Gastroesophageal sphincter (tissue), 4 donors: ENCODE measurements at regions not wholly inside any gene's neighbourhood (a gene's known extent, or its start where the extent isn't known, plus 50 kb on each side); places are given as distances from the start of the nearest gene placed in this dataset.

Source experiments
- ATAC-seq: fragments of 150-250 bp; one replicate; pipeline ENCODE4 v1.9.1; 2016; ENCODE audit warnings: mild to moderate bottlenecking, moderate library complexity
- H3K27ac ChIP-seq, 4 donors: fragments of 200-600 bp; sonication (generic) in 3 of 4; 1 replicate in 3 of 4; 2 replicates in 1 of 4; pipeline ENCODE4 v1.5.1; 2016 to 2019
- H3K27me3 ChIP-seq: fragments of 200-600 bp; sonication (generic); one replicate; pipeline ENCODE4 v1.5.1; 2019
- H3K36me3 ChIP-seq, 2 donors: fragments of 200-600 bp; sonication (generic); one replicate each; pipeline ENCODE4 v1.5.1; 2019; ENCODE audit warnings: control low read depth in 1 of 2
- H3K4me1 ChIP-seq, 3 donors: fragments of 200-600 bp; sonication (generic); 1 replicate in 2 of 3; 2 replicates in 1 of 3; pipeline ENCODE4 v1.5.1; 2016 to 2019; ENCODE audit warnings: control low read depth in 2 of 3
- H3K4me3 ChIP-seq, 2 donors: fragments of 200-600 bp; sonication (generic); one replicate each; pipeline ENCODE4 v1.5.1; 2019; ENCODE audit warnings: mild to moderate bottlenecking in 1 of 2, moderate library complexity in 1 of 2
- H3K9me3 ChIP-seq, 3 donors: fragments of 200-600 bp; sonication (generic); one replicate each; pipeline ENCODE4 v1.5.1; 2017 to 2019; ENCODE audit warnings: control low read depth in 2 of 3
- CTCF ChIP-seq, 4 experiments: fragments of 200-600 bp in 2 of 4; fragments of 450-650 bp in 2 of 4; sonication (generic) in 1 of 4; IDR thresholded peaks; one replicate each; pipeline ENCODE4 v1.5.1; 2017 to 2019; ENCODE audit warnings: antibody characterized with exemption in 4 of 4, mild to moderate bottlenecking in 2 of 4, moderate library complexity in 2 of 4
- EP300 ChIP-seq: sonication (generic); formaldehyde crosslinking; IDR thresholded peaks from one replicate; pipeline ENCODE4 v1.6.1; 2017; ENCODE audit warnings: antibody characterized with exemption, mild to moderate bottlenecking
- POLR2A ChIP-seq, 2 donors: fragments of 450-650 bp; IDR thresholded peaks; one replicate each; pipeline ENCODE4 v1.6.1; 2017; ENCODE audit warnings: antibody characterized with exemption in 2 of 2, mild to moderate bottlenecking in 2 of 2, moderate library complexity in 1 of 2
- POLR2AphosphoS5 ChIP-seq: sonication (generic); formaldehyde crosslinking; IDR thresholded peaks from one replicate; pipeline ENCODE4 v1.6.1; 2017; ENCODE audit warnings: antibody characterized with exemption
- WGBS, 2 donors: methylation state at CpG; one replicate each; pipeline ENCODE4 v1.1.5; 2018; ENCODE audit warnings: low coverage in 1 of 2; 5-methylcytosine and 5-hydroxymethylcytosine counted together

GRCh38 chr22:23518376-23519187, 61.5 kb downstream of the IGLL1 start:
- H3K9me3 ChIP-seq, result no peaks in the 10 kb centered on the region
- no peaks in the 10 kb centered on the region for H3K27me3 ChIP-seq
- no peak for ATAC-seq
- H3K4me1 ChIP-seq, result peaks cover 4 to 67% (median 10%) of the 10 kb centered on the region in 3 donors
- peak overlapping the region in 2 of 4 donors; percentile 96 to 99 for H3K27ac ChIP-seq
- WGBS, 2 donors, result 75 to 85% methylated on average over 7 to 14 of the region's 24 CpGs
- no peak overlapping the region for H3K4me3 ChIP-seq
- H3K36me3 ChIP-seq, result no peaks in the 10 kb centered on the region
- TF ChIP-seq CTCF (IDR thresholded peaks at IDR 0.05) (no peak), POLR2A (IDR thresholded peaks at IDR 0.05) (no peak), POLR2AphosphoS5 (no peak), EP300 (no peak)

- Histone ChIP-seq H3K36me3 (no peaks in the 10 kb centered on the region), H3K9me3 (no peaks in the 10 kb centered on the region), H3K4me1 (peaks cover 4 to 67% (median 10%) of the 10 kb centered on the region in 3 donors), H3K4me3 (no peak overlapping the region), H3K27me3 (no peaks in the 10 kb centered on the region), H3K27ac (peak overlapping the region in 1 of 4 donors; percentile 99)
- TF ChIP-seq POLR2AphosphoS5 (no peak), CTCF (IDR thresholded peaks at IDR 0.05) (no peak), POLR2A (IDR thresholded peaks at IDR 0.05) (no peak), EP300 (no peak)
- WGBS, 2 donors, result 94% methylated on average over 3 of the region's 4 CpGs; no CpG with 5 or more reads in 1 of the 2 donors
- ATAC-seq, result no peak
Measured at GRCh38 chr22:23517804-23518375, 62.2 kb downstream of the IGLL1 start.

- H3K9me3 ChIP-seq, result no peaks in the 10 kb centered on the region
- 68 to 73% methylated on average over 3 of the region's 9 CpGs for WGBS, 2 donors
- H3K27ac ChIP-seq, result peak overlapping the region in 3 of 4 donors; percentile 37 to 80 (median 79)
- H3K4me3 ChIP-seq, result no peak overlapping the region
- no peak for ATAC-seq
- no peak for TF ChIP-seq EP300
- H3K27me3 ChIP-seq, result no peaks in the 10 kb centered on the region
- H3K36me3 ChIP-seq, result no peaks in the 10 kb centered on the region
- peaks cover 4 to 68% (median 8%) of the 10 kb centered on the region in 3 donors for H3K4me1 ChIP-seq
Measured at GRCh38 chr22:23516304-23516703, 63.8 kb downstream of the IGLL1 start.

GRCh38 chr22:23514322-23515038, 65.6 kb downstream of the IGLL1 start:
- 84 to 88% methylated on average over 3 to 5 of the region's 15 CpGs for WGBS, 2 donors
- Histone ChIP-seq H3K9me3 (no peaks in the 10 kb centered on the region), H3K27me3 (no peaks in the 10 kb centered on the region), H3K27ac (peak overlapping the region; percentile 39 to 80 (median 80)), H3K4me1 (peaks cover 0 to 60% (median 0%) of the 10 kb centered on the region in 3 donors), H3K4me3 (no peak overlapping the region), H3K36me3 (no peaks in the 10 kb centered on the region)
- ATAC-seq, result peak; percentile 63
- TF ChIP-seq EP300 (no peak), CTCF (IDR thresholded peaks at IDR 0.05) (peak in 1 of 4 experiments; percentile 19)

GRCh38 chr22:23513705-23514104, 66.4 kb downstream of the IGLL1 start:
- Histone ChIP-seq H3K36me3 (no peaks in the 10 kb centered on the region), H3K4me3 (no peak overlapping the region), H3K27me3 (no peaks in the 10 kb centered on the region), H3K27ac (peak overlapping the region in 3 of 4 donors; percentile 79 to 80 (median 80)), H3K4me1 (peaks cover 0 to 58% (median 0%) of the 10 kb centered on the region in 3 donors), H3K9me3 (no peaks in the 10 kb centered on the region)
- TF ChIP-seq POLR2AphosphoS5, result no peak
- TF ChIP-seq CTCF (IDR thresholded peaks at IDR 0.05), result no peak
- no peak for TF ChIP-seq EP300
- TF ChIP-seq POLR2A (IDR thresholded peaks at IDR 0.05), result no peak
- ATAC-seq, result no peak
- 60 to 100% methylated on average over 1 to 2 of the region's 7 CpGs for WGBS, 2 donors
